ENCODE measurements at regions not wholly inside any gene's neighbourhood (a gene's known extent, or its start where the extent isn't known, plus 50 kb on each side); places are given as distances from the start of the nearest gene placed in this dataset.
"Not testable (repeated sequence)": the region's sequence is repeated elsewhere in the genome, so short reads cannot be mapped to it uniquely, and the experiment has no call there.

GRCh38 chr9:39567396-39567795 lies 211.9 kb downstream of the SPATA31A1 start:
- H3K4me3 ChIP-seq (ENCODE audit: low read length); H3K4me1 ChIP-seq (ENCODE audit: insufficient read depth, low read length); H3K27me3 ChIP-seq (ENCODE audit: insufficient read depth, low read length); H3K9me3 ChIP-seq (ENCODE audit: insufficient read depth, low read depth, low read length); H3K36me3 ChIP-seq (ENCODE audit: insufficient read depth, low read length); H3K9ac ChIP-seq (ENCODE audit: low read depth, low read length); H3K27ac ChIP-seq (ENCODE audit: low read depth, low read length): not testable (repeated sequence)
- WGBS = 95% methylated on average over 1 of the region's 1 CpG

- not testable (repeated sequence) for H3K4me3 ChIP-seq (ENCODE audit: low read length); H3K9me3 ChIP-seq (ENCODE audit: insufficient read depth, low read depth, low read length); H3K27me3 ChIP-seq (ENCODE audit: insufficient read depth, low read length); H3K9ac ChIP-seq (ENCODE audit: low read depth, low read length); H3K36me3 ChIP-seq (ENCODE audit: insufficient read depth, low read length); H3K4me1 ChIP-seq (ENCODE audit: insufficient read depth, low read length); H3K27ac ChIP-seq (ENCODE audit: low read depth, low read length)
- no CpG with 5 or more reads among the region's 2 CpGs for WGBS
Measured at GRCh38 chr9:39568900-39569299, 213.4 kb downstream of the SPATA31A1 start.

GRCh38 chr9:39573024-39574022 lies 217.9 kb downstream of the SPATA31A1 start:
- not testable (repeated sequence) for H3K9me3 ChIP-seq (ENCODE audit: insufficient read depth, low read depth, low read length); H3K36me3 ChIP-seq (ENCODE audit: insufficient read depth, low read length); H3K4me1 ChIP-seq (ENCODE audit: insufficient read depth, low read length); H3K9ac ChIP-seq (ENCODE audit: low read depth, low read length); H3K4me3 ChIP-seq (ENCODE audit: low read length); H3K27me3 ChIP-seq (ENCODE audit: insufficient read depth, low read length)
- peak overlapping the region; percentile 82; the same call in 1 of the 2 replicates for H3K27ac ChIP-seq (ENCODE audit: low read depth, low read length)
- 16% methylated on average over 2 of the region's 10 CpGs for WGBS

GRCh38 chr9:39579000-39579399 lies 223.5 kb downstream of the SPATA31A1 start:
- H3K36me3 ChIP-seq (ENCODE audit: insufficient read depth, low read length); H3K27ac ChIP-seq (ENCODE audit: low read depth, low read length): not testable (repeated sequence)
- WGBS = 100% methylated on average over 1 of the region's 4 CpGs

GRCh38 chr9:39581296-39581695 lies 225.8 kb downstream of the SPATA31A1 start:
- WGBS = 100% methylated on average over 2 of the region's 3 CpGs
- not testable (repeated sequence) for H3K36me3 ChIP-seq (ENCODE audit: insufficient read depth, low read length); H3K4me1 ChIP-seq (ENCODE audit: insufficient read depth, low read length); H3K27ac ChIP-seq (ENCODE audit: low read depth, low read length); H3K27me3 ChIP-seq (ENCODE audit: insufficient read depth, low read length); H3K4me3 ChIP-seq (ENCODE audit: low read length); H3K9ac ChIP-seq (ENCODE audit: low read depth, low read length); H3K9me3 ChIP-seq (ENCODE audit: insufficient read depth, low read depth, low read length)

More at GRCh38 chr9:39579000-39579399, 223.5 kb downstream of the SPATA31A1 start:
- H3K4me1 ChIP-seq (ENCODE audit: insufficient read depth, low read length); H3K4me3 ChIP-seq (ENCODE audit: low read length); H3K27me3 ChIP-seq (ENCODE audit: insufficient read depth, low read length); H3K9me3 ChIP-seq (ENCODE audit: insufficient read depth, low read depth, low read length); H3K9ac ChIP-seq (ENCODE audit: low read depth, low read length): not testable (repeated sequence)

GRCh38 chr9:39582677-39583412 lies 227.4 kb downstream of the SPATA31A1 start:
- H3K27me3 ChIP-seq (ENCODE audit: insufficient read depth, low read length); H3K36me3 ChIP-seq (ENCODE audit: insufficient read depth, low read length); H3K9me3 ChIP-seq (ENCODE audit: insufficient read depth, low read depth, low read length); H3K4me1 ChIP-seq (ENCODE audit: insufficient read depth, low read length); H3K4me3 ChIP-seq (ENCODE audit: low read length); H3K27ac ChIP-seq (ENCODE audit: low read depth, low read length); H3K9ac ChIP-seq (ENCODE audit: low read depth, low read length): not testable (repeated sequence)
- no CpG with 5 or more reads among the region's 1 CpG for WGBS

GRCh38 chr9:39583413-39583747 lies 227.9 kb downstream of the SPATA31A1 start:
- not testable (repeated sequence) for H3K27me3 ChIP-seq (ENCODE audit: insufficient read depth, low read length); H3K9ac ChIP-seq (ENCODE audit: low read depth, low read length); H3K27ac ChIP-seq (ENCODE audit: low read depth, low read length); H3K9me3 ChIP-seq (ENCODE audit: insufficient read depth, low read depth, low read length); H3K4me1 ChIP-seq (ENCODE audit: insufficient read depth, low read length); H3K36me3 ChIP-seq (ENCODE audit: insufficient read depth, low read length); H3K4me3 ChIP-seq (ENCODE audit: low read length)

- not testable (repeated sequence) for H3K4me3 ChIP-seq (ENCODE audit: low read length); H3K36me3 ChIP-seq (ENCODE audit: insufficient read depth, low read length); H3K4me1 ChIP-seq (ENCODE audit: insufficient read depth, low read length); H3K9me3 ChIP-seq (ENCODE audit: insufficient read depth, low read depth, low read length); H3K27me3 ChIP-seq (ENCODE audit: insufficient read depth, low read length); H3K27ac ChIP-seq (ENCODE audit: low read depth, low read length); H3K9ac ChIP-seq (ENCODE audit: low read depth, low read length)
- WGBS = 95% methylated on average over 5 of the region's 7 CpGs
Measured at GRCh38 chr9:39585233-39585632, 229.8 kb downstream of the SPATA31A1 start.

GRCh38 chr9:39587844-39588499 lies 232.5 kb downstream of the SPATA31A1 start:
- Histone ChIP-seq H3K27ac (ENCODE audit: low read depth, low read length) (no peak overlapping the region), H3K9me3 (ENCODE audit: insufficient read depth, low read depth, low read length) (no peaks in the 10 kb centered on the region), H3K4me1 (ENCODE audit: insufficient read depth, low read length) (no peaks in the 10 kb centered on the region), H3K36me3 (ENCODE audit: insufficient read depth, low read length) (no peaks in the 10 kb centered on the region), H3K27me3 (ENCODE audit: insufficient read depth, low read length) (no peaks in the 10 kb centered on the region), H3K4me3 (ENCODE audit: low read length) (no peak overlapping the region), H3K9ac (ENCODE audit: low read depth, low read length) (no peak overlapping the region)
- 92% methylated on average over 3 of the region's 3 CpGs for WGBS

GRCh38 chr9:39588500-39589137 lies 233.2 kb downstream of the SPATA31A1 start:
- no peak overlapping the region for H3K9ac ChIP-seq (ENCODE audit: low read depth, low read length)
- WGBS = 81% methylated on average over 8 of the region's 8 CpGs

GRCh38 chr9:39604089-39604488 lies 248.6 kb downstream of the SPATA31A1 start:
- H3K27ac ChIP-seq (ENCODE audit: low read depth, low read length); H3K4me3 ChIP-seq (ENCODE audit: low read length); H3K9ac ChIP-seq (ENCODE audit: low read depth, low read length); H3K27me3 ChIP-seq (ENCODE audit: insufficient read depth, low read length); H3K4me1 ChIP-seq (ENCODE audit: insufficient read depth, low read length); H3K9me3 ChIP-seq (ENCODE audit: insufficient read depth, low read depth, low read length); H3K36me3 ChIP-seq (ENCODE audit: insufficient read depth, low read length): not testable (repeated sequence)
- WGBS = no CpG with 5 or more reads among the region's 24 CpGs

More at GRCh38 chr9:39588500-39589137, 233.2 kb downstream of the SPATA31A1 start:
- Histone ChIP-seq H3K27ac (ENCODE audit: low read depth, low read length) (no peak overlapping the region), H3K4me1 (ENCODE audit: insufficient read depth, low read length) (no peaks in the 10 kb centered on the region), H3K9me3 (ENCODE audit: insufficient read depth, low read depth, low read length) (no peaks in the 10 kb centered on the region), H3K27me3 (ENCODE audit: insufficient read depth, low read length) (no peaks in the 10 kb centered on the region), H3K4me3 (ENCODE audit: low read length) (no peak overlapping the region), H3K36me3 (ENCODE audit: insufficient read depth, low read length) (no peaks in the 10 kb centered on the region)
